GM12878 (cell line): ENCODE measurements at regions not wholly inside any gene's neighbourhood (a gene's known extent, or its start where the extent isn't known, plus 50 kb on each side); places are given as distances from the start of the nearest gene placed in this dataset.

Experiments used
- ATAC-seq: fragments of 200-7000 bp; cut with Tn5 transposase; 3 replicates; pipeline ENCODE4 v1.9.1; 2020; ENCODE audit warnings: mild to moderate bottlenecking, moderate library complexity
- BruUV-seq: library from RNA; stranded (reverse); fragments of 400-500 nt; replicated peaks from 2 replicates; lab custom pipeline; 2021; lab: Mats Ljungman, UMichigan
- CTCF ChIA-PET: fragments of 300-600 bp; sonication (Branson Sonifier 250); formaldehyde crosslinking; extraction: SDS; loops from one replicate; lab custom pipeline; 2021; ENCODE audit warnings: inconsistent platforms; lab: Yijun Ruan, JAX
- POLR2A ChIA-PET: fragments of 350-600 bp; formaldehyde crosslinking; extraction: SDS; loops from one replicate; lab custom pipeline; 2021; ENCODE audit warnings: inconsistent platforms; lab: Charles Lee
- RAD21 ChIA-PET: fragments of 300-600 bp; sonication (Branson Sonifier 250); formaldehyde crosslinking; loops from one replicate; lab custom pipeline; 2023; ENCODE audit warnings: antibody characterized with exemption; ENCODE audit not compliant: unreplicated experiment; lab: Charles Lee
- SMC1A ChIA-PET: fragments of 300-600 bp; sonication (Branson Sonifier 250); formaldehyde crosslinking; loops from one replicate; lab custom pipeline; 2023; ENCODE audit not compliant: unreplicated experiment, uncharacterized antibody; lab: Charles Lee
- DNase-seq: peaks from one replicate; pipeline ENCODE4 v3.0.0-alpha.2; 2011; ENCODE audit warnings: low read depth, low spot score
- FAIRE-seq: peaks from 3 replicates; lab custom pipeline; 2011; peaks lifted over from hg19 to GRCh38; lab: Jason Lieb, UNC
- H2AFZ ChIP-seq: 2 replicates; pipeline ENCODE4 v1.6.0; 2011; ENCODE audit warnings: low read depth, low read length, control low read depth; ENCODE audit not compliant: control insufficient read depth
- H3K27ac ChIP-seq: 2 replicates; pipeline ENCODE4 v1.5.1; 2011; ENCODE audit warnings: control low read depth; ENCODE audit not compliant: control insufficient read depth, insufficient read depth
- H3K27me3 ChIP-seq, 2 experiments: replicated peaks in 1 of 2; 2 replicates each; pipeline versions ENCODE4 v1.6.0 to v1.6.1; 2011; ENCODE audit warnings: low read length in 1 of 2; ENCODE audit not compliant: control insufficient read depth in 2 of 2, insufficient read depth in 2 of 2
- H3K36me3 ChIP-seq, 2 experiments: 2 replicates each; pipeline ENCODE4 v1.5.1; 2011; ENCODE audit warnings: low read length in 1 of 2; ENCODE audit not compliant: control insufficient read depth in 2 of 2, insufficient read depth in 2 of 2
- H3K4me1 ChIP-seq: 2 replicates; pipeline ENCODE4 v1.6.1; 2011; ENCODE audit warnings: mild to moderate bottlenecking, low read length, moderate library complexity, mixed read lengths; ENCODE audit not compliant: control insufficient read depth, insufficient read depth
- H3K4me2 ChIP-seq: 2 replicates; pipeline ENCODE4 v1.6.0; 2011; ENCODE audit warnings: control low read depth; ENCODE audit not compliant: control insufficient read depth, insufficient read depth
- H3K4me3 ChIP-seq: fragments of 200-600 bp; sonication (generic); 2 replicates; pipeline ENCODE4 v1.5.1; 2016
- H3K79me2 ChIP-seq: 2 replicates; pipeline ENCODE4 v1.6.0; 2011; ENCODE audit warnings: low read length; ENCODE audit not compliant: control insufficient read depth, insufficient read depth
- H3K9ac ChIP-seq: 2 replicates; pipeline ENCODE4 v1.8.0; 2011; ENCODE audit warnings: low read length, control low read depth, mixed read lengths; ENCODE audit not compliant: control insufficient read depth, insufficient read depth
- H3K9me3 ChIP-seq: replicated peaks from 3 replicates; pipeline ENCODE4 v1.5.1; 2011; ENCODE audit warnings: mild to moderate bottlenecking, low read length; ENCODE audit not compliant: control insufficient read depth, insufficient read depth
- H4K20me1 ChIP-seq: 2 replicates; pipeline ENCODE4 v1.6.0; 2011; ENCODE audit not compliant: control insufficient read depth, insufficient read depth
- PBX3 ChIP-seq: IDR thresholded peaks from 2 replicates; pipeline ENCODE4 v1.6.1; 2011; ENCODE audit warnings: mild to moderate bottlenecking, low read depth, low read length, moderate library complexity; ENCODE audit not compliant: insufficient replicate concordance
- RAD51 ChIP-seq: fragments of 450-650 bp; IDR thresholded peaks from 2 replicates; pipeline ENCODE4 v1.6.1; 2016; ENCODE audit warnings: moderate library complexity, mild to moderate bottlenecking, inconsistent platforms
- STAT3 ChIP-seq: IDR thresholded peaks from 2 replicates; pipeline ENCODE4 v1.6.1; 2011; ENCODE audit warnings: low read depth, low read length, improper control_type of control experiment
- WGBS: methylation state at CpG from one replicate; pipeline ENCODE4 v1.1.6; 2016; ENCODE audit warnings: low lambda C conversion rate; ENCODE audit not compliant: insufficient replicate concordance, insufficient coverage; ENCODE audit errors: missing lambda C conversion rate; 5-methylcytosine and 5-hydroxymethylcytosine counted together
- in situ Hi-C: fragments of 300-500 bp; cut with MboI; formaldehyde crosslinking; loops from 9 replicates; pipeline ENCODE4 v1.14.3; 2018; ENCODE audit warnings: mixed read lengths
- intact Hi-C: fragments of 100-400 bp; cut with micrococcal nuclease; formaldehyde crosslinking; loops from one replicate; pipeline ENCODE4 v1.14.2; 2022; ENCODE audit not compliant: unreplicated experiment
- TF ChIP-seq, protein P1 (sequence below): fragments of 450-650 bp; formaldehyde crosslinking; IDR thresholded peaks from 2 replicates; pipeline ENCODE4 v1.5.0; 2022; ENCODE audit warnings: mild to moderate bottlenecking, missing genetic modification characterization

DNA sequence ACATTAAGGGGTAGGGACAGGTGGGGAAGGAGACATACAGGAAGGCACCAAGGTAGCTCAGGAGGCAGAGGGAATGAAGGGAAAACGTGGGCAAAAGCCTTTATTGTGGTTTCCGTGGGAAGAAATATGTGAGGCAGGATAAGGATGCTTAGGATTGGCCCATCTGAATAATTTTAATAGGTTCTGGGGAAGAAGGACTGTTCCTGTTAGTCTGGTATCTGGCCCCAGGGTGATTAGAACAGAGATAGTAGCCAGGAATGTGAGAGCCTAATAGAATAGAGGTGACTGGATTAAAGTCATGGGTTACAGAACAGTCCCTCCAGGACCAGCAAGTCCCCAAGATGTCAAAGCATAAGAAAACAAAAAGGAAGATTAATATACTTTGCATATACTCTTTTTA is 545.2 kb upstream of the CAMK1G start (continued):
- TF ChIP-seq PBX3 = no peak
- TF ChIP-seq, protein P1, sequence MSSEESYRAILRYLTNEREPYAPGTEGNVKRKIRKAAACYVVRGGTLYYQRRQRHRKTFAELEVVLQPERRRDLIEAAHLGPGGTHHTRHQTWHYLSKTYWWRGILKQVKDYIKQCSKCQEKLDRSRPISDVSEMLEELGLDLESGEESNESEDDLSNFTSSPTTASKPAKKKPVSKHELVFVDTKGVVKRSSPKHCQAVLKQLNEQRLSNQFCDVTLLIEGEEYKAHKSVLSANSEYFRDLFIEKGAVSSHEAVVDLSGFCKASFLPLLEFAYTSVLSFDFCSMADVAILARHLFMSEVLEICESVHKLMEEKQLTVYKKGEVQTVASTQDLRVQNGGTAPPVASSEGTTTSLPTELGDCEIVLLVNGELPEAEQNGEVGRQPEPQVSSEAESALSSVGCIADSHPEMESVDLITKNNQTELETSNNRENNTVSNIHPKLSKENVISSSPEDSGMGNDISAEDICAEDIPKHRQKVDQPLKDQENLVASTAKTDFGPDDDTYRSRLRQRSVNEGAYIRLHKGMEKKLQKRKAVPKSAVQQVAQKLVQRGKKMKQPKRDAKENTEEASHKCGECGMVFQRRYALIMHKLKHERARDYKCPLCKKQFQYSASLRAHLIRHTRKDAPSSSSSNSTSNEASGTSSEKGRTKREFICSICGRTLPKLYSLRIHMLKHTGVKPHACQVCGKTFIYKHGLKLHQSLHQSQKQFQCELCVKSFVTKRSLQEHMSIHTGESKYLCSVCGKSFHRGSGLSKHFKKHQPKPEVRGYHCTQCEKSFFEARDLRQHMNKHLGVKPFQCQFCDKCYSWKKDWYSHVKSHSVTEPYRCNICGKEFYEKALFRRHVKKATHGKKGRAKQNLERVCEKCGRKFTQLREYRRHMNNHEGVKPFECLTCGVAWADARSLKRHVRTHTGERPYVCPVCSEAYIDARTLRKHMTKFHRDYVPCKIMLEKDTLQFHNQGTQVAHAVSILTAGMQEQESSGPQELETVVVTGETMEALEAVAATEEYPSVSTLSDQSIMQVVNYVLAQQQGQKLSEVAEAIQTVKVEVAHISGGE (CRISPR knock-in tag) = no peak
- no peak for TF ChIP-seq RAD51

DNA sequence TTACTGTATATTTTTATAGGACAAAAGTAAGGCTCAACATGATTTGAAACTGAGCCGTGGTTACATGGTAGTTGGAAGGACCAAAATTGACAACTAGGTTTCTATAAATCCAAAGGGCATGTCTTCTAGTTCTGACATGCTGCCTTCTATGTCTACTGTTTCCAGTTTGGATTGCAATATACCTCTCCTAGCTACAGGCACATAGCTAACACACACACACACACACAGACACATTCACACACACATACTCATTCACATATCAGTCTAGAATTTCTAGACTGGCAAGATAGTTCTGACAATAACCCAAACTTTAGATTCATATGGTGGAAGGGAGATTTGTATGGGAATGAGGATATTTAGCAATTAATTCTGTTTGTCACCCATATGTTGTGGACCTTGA is 544.8 kb upstream of the CAMK1G start:
- WGBS = 29% methylated on average over 1 of the region's 1 CpG
- intact Hi-C loops = no loop called here
- no peak overlapping the region for H2AFZ ChIP-seq
- no peak overlapping the region for H3K27ac ChIP-seq
- ChIA-PET SMC1A (interaction anchor here (1.4 kb wide), 1 partner anchor 14 kb away, joined by 3 read pairs; no protein-coding TSS in a partner anchor), RAD21 (interaction anchor here (1.3 kb wide), 1 partner anchor 71 kb away, joined by 4 read pairs; no protein-coding TSS in a partner anchor), POLR2A (no interaction called here), CTCF (no interaction called here)
- no peak overlapping the region for H3K4me3 ChIP-seq
- H3K27me3 ChIP-seq = no peaks in the 10 kb centered on the region
- H3K79me2 ChIP-seq = no peaks in the 10 kb centered on the region
- H3K9ac ChIP-seq = no peak overlapping the region
- H3K4me1 ChIP-seq = no peaks in the 10 kb centered on the region
- no peak for TF ChIP-seq STAT3
- H3K4me2 ChIP-seq = no peak overlapping the region
- no peak for DNase-seq
- no TSS peak for BruUV-seq
- no peak for ATAC-seq
- no peaks in the 10 kb centered on the region for H3K36me3 ChIP-seq
- H4K20me1 ChIP-seq = no peaks in the 10 kb centered on the region
- in situ Hi-C loops = no loop called here
- H3K9me3 ChIP-seq = no peaks in the 10 kb centered on the region; the same call in 2 of the 3 replicates
- no peak for FAIRE-seq
